H7 (cell line): ENCODE measurements at regions not wholly inside any gene's neighbourhood (a gene's known extent, or its start where the extent isn't known, plus 50 kb on each side); places are given as distances from the start of the nearest gene placed in this dataset.
"Not testable (repeated sequence)": the region's sequence is repeated elsewhere in the genome, so short reads cannot be mapped to it uniquely, and the experiment has no call there.

Experiments used
- DNase-seq: peaks from one replicate; pipeline ENCODE4 v3.0.0; 2012
- H3K27me3 ChIP-seq: 2 replicates; pipeline ENCODE4 v1.6.0; 2011; ENCODE audit warnings: mild to moderate bottlenecking, low read length; ENCODE audit not compliant: control insufficient read depth, insufficient read depth
- H3K36me3 ChIP-seq: replicated peaks from 2 replicates; pipeline ENCODE4 v1.5.1; 2011; ENCODE audit warnings: low read length; ENCODE audit not compliant: control insufficient read depth, insufficient read depth
- H3K4me3 ChIP-seq: 2 replicates; pipeline ENCODE4 v1.5.1; 2011; ENCODE audit warnings: low read depth, mild to moderate bottlenecking, control low read depth, low read length, moderate library complexity; ENCODE audit not compliant: insufficient read depth

DNA sequence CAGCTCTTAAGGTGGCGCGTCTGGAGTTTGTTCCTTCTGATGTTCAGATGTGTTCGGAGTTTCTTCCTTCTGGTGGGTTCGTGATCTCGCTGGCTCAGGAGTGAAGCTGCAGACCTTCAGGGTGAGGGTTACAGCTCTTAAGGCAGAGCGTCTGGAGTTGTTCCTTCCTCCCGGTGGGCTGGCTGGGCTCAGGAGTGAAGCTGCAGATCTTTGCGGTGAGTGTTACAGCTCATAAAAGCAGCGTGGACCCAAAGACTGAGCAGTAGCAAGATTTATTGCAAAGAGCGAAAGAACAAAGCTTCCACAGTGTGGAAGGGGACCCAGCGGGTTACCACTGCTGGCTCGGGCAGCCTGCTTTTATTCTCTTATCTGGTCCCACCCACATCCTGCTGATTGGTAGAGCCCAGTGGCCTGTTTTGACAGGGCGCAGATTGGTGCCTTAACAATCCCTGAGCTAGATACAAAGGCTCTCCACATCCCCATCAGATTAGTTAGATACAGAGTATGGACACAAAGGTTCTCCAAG lies 244.3 kb downstream of the PLA2G4A start:
- not testable (repeated sequence) for H3K36me3 ChIP-seq, H3K27me3 ChIP-seq, DNase-seq, H3K4me3 ChIP-seq

- H3K36me3 ChIP-seq: not testable (repeated sequence)
Measured at GRCh38 chr1:187073634-187074245, 245.0 kb downstream of the PLA2G4A start.

GRCh38 chr1:187074445-187075048 lies 245.8 kb downstream of the PLA2G4A start:
- DNase-seq: no peak
- no peaks in the 10 kb centered on the region for H3K27me3 ChIP-seq
- no peak overlapping the region for H3K4me3 ChIP-seq
- no peaks in the 10 kb centered on the region for H3K36me3 ChIP-seq

More at GRCh38 chr1:187073634-187074245, 245.0 kb downstream of the PLA2G4A start:
- H3K27me3 ChIP-seq, H3K4me3 ChIP-seq, DNase-seq: not testable (repeated sequence)

DNA sequence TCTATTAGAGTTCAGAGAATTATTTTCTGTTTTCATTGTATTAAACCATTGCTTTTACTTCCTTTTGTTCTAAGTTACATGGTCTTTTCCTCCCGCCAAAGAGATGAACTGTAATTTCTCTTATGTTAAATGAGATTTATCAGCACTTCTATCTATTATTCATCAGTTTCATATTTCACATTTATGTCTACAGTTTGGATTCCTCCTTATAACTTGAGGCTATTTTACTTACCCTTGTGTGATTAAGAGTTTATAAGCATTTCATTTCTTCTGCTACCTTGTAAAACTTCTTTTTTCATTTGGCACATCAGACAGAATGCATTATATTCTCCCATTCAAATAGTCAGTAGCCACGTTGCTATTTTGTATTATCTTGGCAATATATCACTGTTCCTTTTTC lies 248.2 kb downstream of the PLA2G4A start:
- H3K4me3 ChIP-seq: no peak overlapping the region
- DNase-seq: no peak
- no peaks in the 10 kb centered on the region for H3K36me3 ChIP-seq
- H3K27me3 ChIP-seq: no peaks in the 10 kb centered on the region

- no peaks in the 10 kb centered on the region for H3K27me3 ChIP-seq
- no peak overlapping the region for H3K4me3 ChIP-seq
- DNase-seq: no peak
- no peaks in the 10 kb centered on the region for H3K36me3 ChIP-seq
Measured at GRCh38 chr1:187078321-187078720, 249.6 kb downstream of the PLA2G4A start.

- Histone ChIP-seq H3K36me3 (no peaks in the 10 kb centered on the region), H3K4me3 (no peak overlapping the region), H3K27me3 (no peaks in the 10 kb centered on the region)
- no peak for DNase-seq
Measured at GRCh38 chr1:187078916-187079315, 250.2 kb downstream of the PLA2G4A start.

- DNase-seq: no peak
- Histone ChIP-seq H3K36me3 (no peaks in the 10 kb centered on the region), H3K27me3 (no peaks in the 10 kb centered on the region), H3K4me3 (no peak overlapping the region)
Measured at GRCh38 chr1:187079330-187079729, 250.6 kb downstream of the PLA2G4A start.

DNA sequence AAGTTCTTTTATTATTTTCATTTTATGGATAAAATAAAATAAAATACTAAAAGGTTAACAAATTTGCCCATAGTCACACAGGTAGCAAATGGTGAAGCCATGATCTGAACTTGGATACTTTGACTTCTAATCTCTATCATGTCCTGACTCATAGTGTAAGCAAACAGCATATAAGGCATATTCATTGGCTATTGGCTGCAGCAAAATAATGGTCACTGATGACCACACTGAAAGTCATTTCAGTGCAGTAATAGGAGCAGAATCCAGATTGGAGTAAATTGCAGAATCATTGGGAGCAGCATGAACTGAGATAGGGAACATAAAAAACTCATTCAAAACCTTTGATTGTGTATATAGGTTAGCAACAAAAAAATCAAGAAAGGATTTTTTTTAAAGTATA lies 262.9 kb downstream of the PLA2G4A start:
- DNase-seq: no peak
- Histone ChIP-seq H3K27me3 (no peaks in the 10 kb centered on the region), H3K36me3 (no peaks in the 10 kb centered on the region), H3K4me3 (no peak overlapping the region)

DNA sequence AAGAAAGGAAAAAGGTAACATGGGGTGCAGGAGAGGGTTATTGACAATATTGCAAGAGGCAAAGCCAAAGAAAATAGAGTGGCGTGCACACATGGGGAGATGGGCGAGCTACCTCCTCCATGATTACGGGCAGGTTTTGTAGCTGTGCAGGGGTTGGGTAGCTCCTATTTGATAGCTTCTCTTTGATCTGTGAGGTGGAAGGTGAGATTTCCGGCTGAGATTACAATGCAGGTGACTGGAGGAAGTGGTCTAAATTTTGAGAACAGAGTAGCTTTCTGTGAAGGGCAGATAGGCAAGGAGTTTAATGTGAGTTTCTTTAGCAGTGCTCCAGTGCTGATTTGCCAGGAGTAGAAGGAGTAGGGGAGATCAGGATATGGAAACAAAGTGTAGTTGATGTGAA lies 263.4 kb downstream of the PLA2G4A start:
- H3K4me3 ChIP-seq: no peak overlapping the region
- H3K27me3 ChIP-seq: no peaks in the 10 kb centered on the region
- H3K36me3 ChIP-seq: no peaks in the 10 kb centered on the region
- no peak for DNase-seq

DNA sequence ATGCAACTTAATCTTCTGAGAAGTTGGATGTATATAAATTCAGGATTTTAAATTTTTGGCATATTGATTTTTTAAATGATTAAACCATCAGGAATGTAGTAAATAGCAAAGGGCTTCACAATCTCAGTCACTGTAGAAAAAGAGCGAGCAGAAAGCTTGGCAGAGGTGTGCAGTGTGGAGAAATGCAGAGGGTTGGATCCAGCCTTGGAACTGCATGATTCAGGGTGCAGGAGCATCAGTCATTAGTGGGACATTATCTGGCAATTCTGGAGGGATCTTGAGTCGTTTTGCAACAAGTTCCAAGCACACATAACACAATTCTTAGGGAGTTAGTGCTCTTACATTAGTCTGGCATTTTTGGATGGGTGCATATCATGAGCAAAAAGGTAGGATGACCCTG lies 267.9 kb downstream of the PLA2G4A start:
- Histone ChIP-seq H3K4me3 (no peak overlapping the region), H3K36me3 (no peaks in the 10 kb centered on the region), H3K27me3 (no peaks in the 10 kb centered on the region)
- DNase-seq: no peak

GRCh38 chr1:187110351-187110750 lies 281.6 kb downstream of the PLA2G4A start:
- H3K36me3 ChIP-seq: no peaks in the 10 kb centered on the region
- H3K4me3 ChIP-seq: no peak overlapping the region
- no peaks in the 10 kb centered on the region for H3K27me3 ChIP-seq
- no peak for DNase-seq

DNA sequence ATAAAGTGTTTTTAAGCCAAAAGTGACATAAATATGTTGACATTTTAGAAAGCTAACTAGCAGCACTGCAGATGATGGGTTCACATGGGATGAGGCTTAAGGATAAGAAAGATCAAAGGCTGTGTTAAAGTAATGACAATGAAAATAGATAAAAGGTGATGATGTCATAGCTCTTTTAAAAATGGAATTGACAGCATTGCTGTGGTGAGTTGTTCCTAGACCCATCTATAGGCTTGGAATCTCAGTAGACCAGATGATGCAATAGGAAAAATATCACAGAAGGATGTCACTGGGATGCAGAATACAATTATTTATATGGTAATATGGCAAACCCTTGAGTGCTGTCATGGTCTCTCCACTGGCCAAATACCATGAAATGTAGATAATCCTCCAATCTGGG lies 286.0 kb downstream of the PLA2G4A start:
- H3K4me3 ChIP-seq: no peak overlapping the region
- DNase-seq: no peak
- H3K27me3 ChIP-seq: no peaks in the 10 kb centered on the region
- H3K36me3 ChIP-seq: no peaks in the 10 kb centered on the region

DNA sequence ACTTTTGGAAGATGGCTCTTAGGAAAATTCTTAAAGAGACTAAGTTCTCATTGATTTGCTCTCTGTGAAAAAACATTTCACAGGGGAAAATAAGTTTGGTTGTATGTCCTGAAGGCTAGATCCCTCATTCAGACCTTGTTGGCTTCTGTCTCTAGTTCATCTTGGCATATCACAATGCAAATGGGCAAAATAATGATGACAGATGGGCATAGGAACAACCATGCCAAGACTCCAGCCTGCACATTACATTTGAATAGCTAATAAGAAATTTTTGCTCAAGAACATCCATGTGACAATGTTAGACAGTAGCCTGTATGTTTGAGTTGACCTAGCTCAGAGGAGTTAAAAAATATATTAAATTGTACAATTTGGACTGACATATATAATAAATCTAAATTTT lies 292.9 kb downstream of the PLA2G4A start:
- Histone ChIP-seq H3K36me3 (no peaks in the 10 kb centered on the region), H3K27me3 (no peaks in the 10 kb centered on the region), H3K4me3 (no peak overlapping the region)
- no peak for DNase-seq

GRCh38 chr1:187122566-187122965 lies 293.8 kb downstream of the PLA2G4A start:
- Histone ChIP-seq H3K4me3 (no peak overlapping the region), H3K27me3 (no peaks in the 10 kb centered on the region), H3K36me3 (no peaks in the 10 kb centered on the region)
- DNase-seq: no peak

- no peaks in the 10 kb centered on the region for H3K36me3 ChIP-seq
- H3K4me3 ChIP-seq: no peak overlapping the region
- no peaks in the 10 kb centered on the region for H3K27me3 ChIP-seq
- DNase-seq: no peak
Measured at GRCh38 chr1:187129132-187129531, 300.4 kb downstream of the PLA2G4A start.
